Ishikawa (cell line): ENCODE measurements at regions not wholly inside any gene's neighbourhood (a gene's known extent, or its start where the extent isn't known, plus 50 kb on each side); places are given as distances from the start of the nearest gene placed in this dataset.

Experiments
- CREB1 ChIP-seq: IDR thresholded peaks from 2 replicates; pipeline ENCODE4 v1.6.1; 2012; ENCODE audit warnings: low read depth
- EGR1 ChIP-seq: IDR thresholded peaks from 2 replicates; pipeline ENCODE4 v1.6.1; 2012
- EP300 ChIP-seq: IDR thresholded peaks from 2 replicates; pipeline ENCODE4 v1.6.1; 2012; ENCODE audit warnings: borderline replicate concordance
- FOXM1 ChIP-seq: IDR thresholded peaks from 2 replicates; pipeline ENCODE4 v1.6.1; 2012; ENCODE audit warnings: low read depth, borderline replicate concordance
- MAX ChIP-seq: IDR thresholded peaks from 2 replicates; pipeline ENCODE4 v1.6.1; 2012
- NFIC ChIP-seq: IDR thresholded peaks from 2 replicates; pipeline ENCODE4 v1.6.1; 2012
- RAD21 ChIP-seq: IDR thresholded peaks from 2 replicates; pipeline ENCODE4 v1.6.1; 2012; ENCODE audit warnings: low read depth
- REST ChIP-seq: IDR thresholded peaks from 2 replicates; pipeline ENCODE4 v1.6.1; 2012; ENCODE audit warnings: low read depth, mild to moderate bottlenecking
- TAF1 ChIP-seq: IDR thresholded peaks from 2 replicates; pipeline ENCODE4 v1.6.1; 2012; ENCODE audit warnings: low read depth, mild to moderate bottlenecking
- TCF12 ChIP-seq: IDR thresholded peaks from 2 replicates; pipeline ENCODE4 v1.6.1; 2012; ENCODE audit warnings: low read depth
- TEAD4 ChIP-seq: IDR thresholded peaks from 2 replicates; pipeline ENCODE4 v1.6.1; 2012
- USF1 ChIP-seq: IDR thresholded peaks from 2 replicates; pipeline ENCODE4 v1.6.1; 2012
- YY1 ChIP-seq: IDR thresholded peaks from 2 replicates; pipeline ENCODE4 v1.6.1; 2012; ENCODE audit warnings: low read depth
- ZBTB7A ChIP-seq: IDR thresholded peaks from 2 replicates; pipeline ENCODE4 v1.6.1; 2012; ENCODE audit warnings: low read depth

GRCh38 chr2:38190542-38191218 lies 114.7 kb upstream of the CYP1B1 start:
- TF ChIP-seq CREB1 (no peak), RAD21 (no peak), REST (no peak), FOXM1 (no peak), YY1 (no peak), EP300 (no peak), MAX (no peak), EGR1 (no peak), TEAD4 (no peak), TCF12 (no peak), ZBTB7A (no peak), TAF1 (no peak), USF1 (no peak), NFIC (no peak)
